Neural progenitor cell (in vitro differentiated cells): ENCODE measurements at regions not wholly inside any gene's neighbourhood (a gene's known extent, or its start where the extent isn't known, plus 50 kb on each side); places are given as distances from the start of the nearest gene placed in this dataset.

Experiments used
- DNase-seq: peaks from one replicate; pipeline ENCODE4 v3.0.0-alpha.2; 2016; ENCODE audit warnings: low spot score
- H2AFZ ChIP-seq: fragments of 200-600 bp; sonication (generic); replicated peaks from 2 replicates; pipeline ENCODE4 v1.6.1; 2016; ENCODE audit warnings: antibody characterized with exemption
- H3F3A ChIP-seq: fragments of 200-600 bp; sonication (generic); 2 replicates; pipeline ENCODE4 v1.6.1; 2016; ENCODE audit warnings: antibody characterized with exemption, low read depth
- H3K27ac ChIP-seq: fragments of 200-600 bp; sonication (generic); 2 replicates; pipeline ENCODE4 v1.5.1; 2016; ENCODE audit warnings: mild to moderate bottlenecking
- H3K27me3 ChIP-seq: fragments of 200-600 bp; sonication (generic); 2 replicates; pipeline ENCODE4 v1.6.1; 2016; ENCODE audit warnings: mild to moderate bottlenecking, moderate library complexity
- H3K36me3 ChIP-seq: fragments of 200-600 bp; sonication (generic); 2 replicates; pipeline ENCODE4 v1.5.1; 2016
- H3K4me1 ChIP-seq: fragments of 200-600 bp; sonication (generic); 2 replicates; pipeline ENCODE4 v1.6.1; 2016; ENCODE audit warnings: mixed run types
- H3K4me2 ChIP-seq: fragments of 200-600 bp; sonication (generic); 2 replicates; pipeline ENCODE4 v1.6.1; 2016
- H3K4me3 ChIP-seq: fragments of 200-600 bp; sonication (generic); 2 replicates; pipeline ENCODE4 v1.5.1; 2016
- H3K79me2 ChIP-seq: fragments of 200-600 bp; sonication (generic); 2 replicates; pipeline ENCODE4 v1.6.1; 2016; ENCODE audit warnings: low read depth
- H3K9ac ChIP-seq: fragments of 200-600 bp; sonication (generic); 2 replicates; pipeline ENCODE4 v1.6.1; 2016
- H3K9me3 ChIP-seq: fragments of 200-600 bp; sonication (generic); 2 replicates; pipeline ENCODE4 v1.5.1; 2016; ENCODE audit warnings: low read depth
- H4K20me1 ChIP-seq: fragments of 200-600 bp; sonication (generic); 2 replicates; pipeline ENCODE4 v1.6.1; 2016; ENCODE audit warnings: low read depth
- H3K27ac Mint-ChIP-seq: 3 replicates; pipeline ENCODE4 v1.8.0; 2021; ENCODE audit warnings: mixed read lengths
- H3K27me3 Mint-ChIP-seq: 2 replicates; pipeline ENCODE4 v1.8.0; 2022; ENCODE audit warnings: low read depth, mild to moderate bottlenecking, inconsistent platforms, moderate library complexity, mixed read lengths; ENCODE audit not compliant: insufficient read depth
- H3K36me3 Mint-ChIP-seq: 3 replicates; pipeline ENCODE4 v1.8.0; 2021; ENCODE audit warnings: mixed read lengths
- H3K4me1 Mint-ChIP-seq: 3 replicates; pipeline ENCODE4 v1.8.0; 2021; ENCODE audit warnings: mixed read lengths
- H3K4me3 Mint-ChIP-seq: 3 replicates; pipeline ENCODE4 v1.8.0; 2021; ENCODE audit warnings: mild to moderate bottlenecking, moderate library complexity, mixed read lengths
- H3K9me3 Mint-ChIP-seq: 3 replicates; pipeline ENCODE4 v1.8.0; 2020; ENCODE audit warnings: mixed read lengths
- CTCF ChIP-seq: fragments of 200-600 bp; sonication (generic); IDR thresholded peaks from 2 replicates; pipeline ENCODE4 v1.5.1; 2017; ENCODE audit warnings: antibody characterized with exemption, mild to moderate bottlenecking
- EZH2 ChIP-seq: fragments of 200-600 bp; sonication (generic); IDR thresholded peaks from 2 replicates; pipeline ENCODE4 v1.6.1; 2017; ENCODE audit warnings: antibody characterized with exemption, mild to moderate bottlenecking, moderate library complexity
- EZH2phosphoT487 ChIP-seq: fragments of 200-600 bp; sonication (generic); IDR thresholded peaks from 2 replicates; pipeline ENCODE4 v1.6.1; 2017; ENCODE audit warnings: antibody characterized with exemption

- no peaks in the 10 kb centered on the region for H3K36me3 ChIP-seq
- H3K4me2 ChIP-seq: no peak overlapping the region
- H3K9me3 ChIP-seq: no peaks in the 10 kb centered on the region
- TF ChIP-seq EZH2phosphoT487: no peak
- TF ChIP-seq CTCF: no peak
- TF ChIP-seq EZH2: no peak
- Mint-ChIP-seq H3K27me3 (no peaks in the 10 kb centered on the region), H3K36me3 (no peaks in the 10 kb centered on the region), H3K9me3 (no peaks in the 10 kb centered on the region), H3K27ac (no peak overlapping the region), H3K4me1 (peaks cover 5% of the 10 kb centered on the region), H3K4me3 (no peak overlapping the region)
- peaks cover 19% of the 10 kb centered on the region for H3K4me1 ChIP-seq
- H3F3A ChIP-seq: no peaks in the 10 kb centered on the region
- no peak overlapping the region for H3K27ac ChIP-seq
- no peak overlapping the region for H3K9ac ChIP-seq
- H4K20me1 ChIP-seq: no peaks in the 10 kb centered on the region
- H3K79me2 ChIP-seq: no peaks in the 10 kb centered on the region
- no peak overlapping the region for H2AFZ ChIP-seq
- H3K4me3 ChIP-seq: no peak overlapping the region
- no peak for DNase-seq
- H3K27me3 ChIP-seq: no peaks in the 10 kb centered on the region
Measured at GRCh38 chr10:52446391-52446790, 132.3 kb downstream of the DKK1 start.

GRCh38 chr10:52447931-52448353 is 133.9 kb downstream of the DKK1 start:
- Mint-ChIP-seq H3K9me3 (no peaks in the 10 kb centered on the region), H3K36me3 (no peaks in the 10 kb centered on the region), H3K27ac (no peak overlapping the region), H3K4me3 (no peak overlapping the region), H3K27me3 (no peaks in the 10 kb centered on the region), H3K4me1 (peaks cover 13% of the 10 kb centered on the region)
- peaks cover 10% of the 10 kb centered on the region for H3F3A ChIP-seq
- no peaks in the 10 kb centered on the region for H4K20me1 ChIP-seq
- H3K79me2 ChIP-seq: no peaks in the 10 kb centered on the region
- peaks cover 35% of the 10 kb centered on the region for H3K4me1 ChIP-seq
- DNase-seq: no peak
- H2AFZ ChIP-seq: no peak overlapping the region
- no peak overlapping the region for H3K27ac ChIP-seq
- H3K9ac ChIP-seq: no peak overlapping the region
- H3K4me3 ChIP-seq: no peak overlapping the region
- H3K27me3 ChIP-seq: no peaks in the 10 kb centered on the region
- no peaks in the 10 kb centered on the region for H3K36me3 ChIP-seq
- no peak for TF ChIP-seq EZH2phosphoT487
- TF ChIP-seq CTCF: no peak
- TF ChIP-seq EZH2: no peak
- no peak overlapping the region for H3K4me2 ChIP-seq
- H3K9me3 ChIP-seq: no peaks in the 10 kb centered on the region

GRCh38 chr10:52450762-52451291 is 136.7 kb downstream of the DKK1 start:
- no peak overlapping the region for H3K27ac Mint-ChIP-seq
- H3K4me3 Mint-ChIP-seq: no peak overlapping the region
- no peak for TF ChIP-seq EZH2
- TF ChIP-seq EZH2phosphoT487: no peak
- no peak for TF ChIP-seq CTCF
- H3K79me2 ChIP-seq: no peaks in the 10 kb centered on the region
- no peak overlapping the region for H3K4me2 ChIP-seq
- no peak overlapping the region for H3K4me3 ChIP-seq
- H3K4me1 ChIP-seq: peaks cover 51% of the 10 kb centered on the region
- no peaks in the 10 kb centered on the region for H4K20me1 ChIP-seq
- H3K36me3 ChIP-seq: no peaks in the 10 kb centered on the region
- H3K36me3 Mint-ChIP-seq: no peaks in the 10 kb centered on the region
- peaks cover 11% of the 10 kb centered on the region for H3K4me1 Mint-ChIP-seq
- no peaks in the 10 kb centered on the region for H3K9me3 ChIP-seq
- H3K9me3 Mint-ChIP-seq: no peaks in the 10 kb centered on the region
- H3K27me3 Mint-ChIP-seq: no peaks in the 10 kb centered on the region
- no peak overlapping the region for H3K27ac ChIP-seq
- H2AFZ ChIP-seq: no peak overlapping the region
- H3F3A ChIP-seq: peaks cover 18% of the 10 kb centered on the region
- no peak for DNase-seq
- no peak overlapping the region for H3K9ac ChIP-seq
- H3K27me3 ChIP-seq: no peaks in the 10 kb centered on the region
